Lung (tissue), 11 donors: ENCODE measurements at regions not wholly inside any gene's neighbourhood (a gene's known extent, or its start where the extent isn't known, plus 50 kb on each side); places are given as distances from the start of the nearest gene placed in this dataset.
A peak's percentile ranks its signal among the peaks of the same experiment; 100 is the strongest.

Source experiments
- ATAC-seq: fragments of 200-7000 bp; cut with Tn5 transposase; one replicate; pipeline ENCODE4 v1.9.1; 2020; ENCODE audit warnings: moderate number of reproducible peaks; ENCODE audit not compliant: insufficient read depth, low FRiP score
- DNase-seq, 3 donors: peaks; one replicate each; pipeline ENCODE4 v3.0.0-alpha.2; 2013 to 2017
- H3K27ac ChIP-seq, 2 donors: one replicate each; pipeline ENCODE4 v1.5.1; 2013; ENCODE audit warnings: mild to moderate bottlenecking in 2 of 2, moderate library complexity in 2 of 2, control low read depth in 1 of 2, inconsistent platforms in 1 of 2, low read depth in 1 of 2, low read length in 1 of 2
- H3K27me3 ChIP-seq, 3 donors: one replicate each; pipeline ENCODE4 v1.5.1; 2013; ENCODE audit warnings: low read length in 2 of 3; ENCODE audit not compliant: control insufficient read depth in 3 of 3, insufficient read depth in 3 of 3
- H3K36me3 ChIP-seq, 4 donors: one replicate each; pipeline ENCODE4 v1.5.1; 2013; ENCODE audit warnings: low read length in 4 of 4, mild to moderate bottlenecking in 1 of 4, moderate library complexity in 1 of 4; ENCODE audit not compliant: control insufficient read depth in 4 of 4, insufficient read depth in 4 of 4
- H3K4me1 ChIP-seq, 5 donors: one replicate each; pipeline ENCODE4 v1.5.1; 2013; ENCODE audit warnings: low read length in 5 of 5, mild to moderate bottlenecking in 2 of 5, moderate library complexity in 1 of 5; ENCODE audit not compliant: control insufficient read depth in 5 of 5, insufficient read depth in 5 of 5
- H3K4me3 ChIP-seq: one replicate; pipeline ENCODE4 v1.5.1; 2013; ENCODE audit warnings: mild to moderate bottlenecking, control low read depth, moderate library complexity
- H3K9ac ChIP-seq, 2 donors: one replicate each; pipeline ENCODE4 v1.5.1; 2013; ENCODE audit warnings: low read length in 2 of 2, control low read depth in 1 of 2; ENCODE audit not compliant: insufficient read depth in 1 of 2
- H3K9me3 ChIP-seq, 4 donors: one replicate each; pipeline ENCODE4 v1.5.1; 2013; ENCODE audit warnings: low read length in 3 of 4, mild to moderate bottlenecking in 1 of 4, moderate library complexity in 1 of 4; ENCODE audit not compliant: control insufficient read depth in 4 of 4, insufficient read depth in 3 of 4
- WGBS, 2 donors: extraction: QIAGEN DNeasy Blood & Tissue Kit; methylation state at CpG; one replicate each; pipeline ENCODE4 v1.1.7; 2013; 5-methylcytosine and 5-hydroxymethylcytosine counted together
- TF ChIP-seq, protein P1 (sequence below): IDR thresholded peaks from 2 replicates; pipeline ENCODE4 v1.5.1; 2012; ENCODE audit warnings: mild to moderate bottlenecking; ENCODE audit errors: control extremely low read depth, extremely low read depth
- donor health status: control.
- donor health status: control.
- donor health status: Bipolar disorder and iron deficiency.
- donor health status: healthy.
- donor health status: DM: yes; HTN: yes; CAD: no.

DNA sequence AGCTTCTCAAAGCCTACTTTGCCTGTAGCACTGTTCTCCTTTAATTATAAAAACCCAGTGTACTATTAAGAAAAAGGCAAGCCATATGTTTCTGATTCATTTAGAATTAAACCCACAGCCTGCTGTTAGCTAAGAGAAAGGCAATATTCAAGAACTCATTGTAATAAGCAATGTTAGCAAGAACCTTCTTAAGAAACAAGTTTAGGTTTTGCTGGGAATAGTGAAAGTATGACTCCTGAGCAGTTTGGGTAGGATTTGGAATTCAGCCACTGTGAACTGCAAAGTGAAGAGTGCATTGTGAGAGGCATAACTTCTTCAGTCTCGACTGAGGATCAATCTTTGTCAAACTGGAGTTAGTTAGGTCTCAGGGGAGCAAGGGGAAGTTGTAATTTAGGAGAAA, 206.5 kb upstream of the NT5C1B start:
- WGBS, 2 donors: 28 to 29% methylated on average over 1 of the region's 1 CpG
- Histone ChIP-seq H3K4me3 (no peak overlapping the region), H3K9ac (no peak overlapping the region), H3K27me3 (no peaks in the 10 kb centered on the region), H3K9me3 (no peaks in the 10 kb centered on the region), H3K4me1 (peaks cover 0 to 18% (median 6%) of the 10 kb centered on the region in 5 donors), H3K36me3 (no peaks in the 10 kb centered on the region), H3K27ac (no peak overlapping the region)
- DNase-seq (peak in 2 of 3 donors; percentile 10 to 49), ATAC-seq (no peak)
- TF ChIP-seq, protein P1, sequence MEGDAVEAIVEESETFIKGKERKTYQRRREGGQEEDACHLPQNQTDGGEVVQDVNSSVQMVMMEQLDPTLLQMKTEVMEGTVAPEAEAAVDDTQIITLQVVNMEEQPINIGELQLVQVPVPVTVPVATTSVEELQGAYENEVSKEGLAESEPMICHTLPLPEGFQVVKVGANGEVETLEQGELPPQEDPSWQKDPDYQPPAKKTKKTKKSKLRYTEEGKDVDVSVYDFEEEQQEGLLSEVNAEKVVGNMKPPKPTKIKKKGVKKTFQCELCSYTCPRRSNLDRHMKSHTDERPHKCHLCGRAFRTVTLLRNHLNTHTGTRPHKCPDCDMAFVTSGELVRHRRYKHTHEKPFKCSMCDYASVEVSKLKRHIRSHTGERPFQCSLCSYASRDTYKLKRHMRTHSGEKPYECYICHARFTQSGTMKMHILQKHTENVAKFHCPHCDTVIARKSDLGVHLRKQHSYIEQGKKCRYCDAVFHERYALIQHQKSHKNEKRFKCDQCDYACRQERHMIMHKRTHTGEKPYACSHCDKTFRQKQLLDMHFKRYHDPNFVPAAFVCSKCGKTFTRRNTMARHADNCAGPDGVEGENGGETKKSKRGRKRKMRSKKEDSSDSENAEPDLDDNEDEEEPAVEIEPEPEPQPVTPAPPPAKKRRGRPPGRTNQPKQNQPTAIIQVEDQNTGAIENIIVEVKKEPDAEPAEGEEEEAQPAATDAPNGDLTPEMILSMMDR: no peak

DNA sequence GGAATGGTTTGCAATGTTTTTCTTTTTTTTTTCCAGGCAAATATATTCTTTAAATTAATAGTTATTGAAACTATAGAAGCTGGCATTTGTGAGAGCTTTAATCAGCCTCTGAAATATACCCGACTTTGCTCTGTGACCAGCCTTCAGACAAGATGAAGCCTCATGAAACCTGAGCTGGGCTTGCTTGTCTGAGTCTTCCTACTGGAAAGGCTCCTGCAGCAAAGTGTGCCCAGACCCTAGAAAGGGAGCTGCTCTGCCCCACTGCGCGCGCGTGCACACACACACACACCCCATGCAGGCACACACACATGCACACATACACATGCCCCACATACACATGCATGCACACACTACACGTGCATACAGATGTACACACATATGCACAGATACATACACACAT, 203.3 kb upstream of the NT5C1B start:
- WGBS, 2 donors: 91 to 93% methylated on average over 6 of the region's 6 CpGs
- no peak overlapping the region for H3K27ac ChIP-seq
- DNase-seq: no peak

DNA sequence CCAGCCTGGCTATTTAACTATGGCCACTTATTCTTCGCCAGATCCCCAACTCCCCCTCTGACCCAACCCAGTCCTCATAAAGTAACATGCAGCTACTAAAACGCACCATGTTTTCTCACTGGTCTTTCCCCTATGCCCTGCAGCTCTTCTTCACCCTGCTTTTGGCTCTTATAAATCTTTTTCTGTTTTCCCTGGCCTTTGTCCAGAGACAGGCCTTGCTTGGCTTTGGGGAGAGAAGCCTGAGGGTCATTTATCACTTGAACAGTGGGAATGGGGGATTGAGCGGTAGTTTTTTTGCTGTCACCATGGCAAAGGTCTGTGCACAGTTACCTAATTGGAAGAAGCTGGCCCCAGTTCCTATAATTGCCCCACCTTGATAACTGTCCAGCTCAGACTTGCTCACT, 202.9 kb upstream of the NT5C1B start:
- Histone ChIP-seq H3K27me3 (no peaks in the 10 kb centered on the region), H3K9me3 (no peaks in the 10 kb centered on the region), H3K27ac (no peak overlapping the region), H3K4me3 (no peak overlapping the region), H3K4me1 (peaks cover 4 to 31% (median 18%) of the 10 kb centered on the region in 5 donors), H3K36me3 (no peaks in the 10 kb centered on the region), H3K9ac (no peak overlapping the region)
- 65 to 71% methylated on average over 3 of the region's 3 CpGs for WGBS, 2 donors
- TF ChIP-seq, protein P1: no peak
- no peak for ATAC-seq
- peak; percentile 34 to 88 (median 76) for DNase-seq

More for the DNA sequence above, 203.3 kb upstream of the NT5C1B start:
- no peak overlapping the region for H3K9ac ChIP-seq
- no peak overlapping the region for H3K4me3 ChIP-seq
- no peaks in the 10 kb centered on the region for H3K36me3 ChIP-seq
- TF ChIP-seq, protein P1: no peak
- no peak for ATAC-seq
- no peaks in the 10 kb centered on the region for H3K9me3 ChIP-seq
- H3K4me1 ChIP-seq: peaks cover 4 to 31% (median 18%) of the 10 kb centered on the region in 5 donors
- no peaks in the 10 kb centered on the region for H3K27me3 ChIP-seq

DNA sequence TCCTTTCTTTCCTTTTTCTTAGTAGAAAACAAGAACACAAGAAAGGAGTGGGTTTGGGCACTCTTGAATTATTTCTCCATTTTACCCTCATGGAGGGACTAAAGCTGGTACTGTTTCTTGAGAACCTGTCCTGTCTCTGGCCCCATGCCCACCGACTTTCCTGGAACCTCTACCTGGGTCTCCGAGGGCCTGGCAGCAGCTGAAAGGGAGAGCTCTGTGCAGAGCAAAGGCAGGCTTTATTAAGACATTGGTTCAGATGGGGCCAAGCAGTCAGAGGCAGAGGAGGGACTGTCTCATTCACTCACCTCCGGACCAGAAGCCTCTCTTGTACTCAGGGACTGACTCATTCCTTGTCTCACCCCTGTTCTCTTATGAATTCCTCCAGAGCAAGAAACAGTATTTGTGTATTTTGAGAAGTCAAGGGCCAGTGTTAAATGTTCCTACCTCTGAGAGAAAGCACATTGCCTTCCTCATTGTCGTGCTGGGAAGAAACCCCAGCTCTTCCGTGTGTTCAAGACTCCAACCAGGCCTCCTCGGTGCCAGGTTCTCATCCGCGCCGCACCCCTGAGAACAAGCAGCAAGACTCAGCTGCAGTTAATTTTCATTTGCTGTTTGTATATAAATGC, 201.9 kb upstream of the NT5C1B start:
- H3K27ac ChIP-seq: no peak overlapping the region
- no peak for DNase-seq
- no peaks in the 10 kb centered on the region for H3K27me3 ChIP-seq
- ATAC-seq: no peak
- H3K9ac ChIP-seq: no peak overlapping the region
- WGBS, 2 donors: 93% methylated on average over 9 of the region's 9 CpGs
- H3K36me3 ChIP-seq: no peaks in the 10 kb centered on the region
- no peaks in the 10 kb centered on the region for H3K9me3 ChIP-seq
- H3K4me1 ChIP-seq: peaks cover 4 to 31% (median 18%) of the 10 kb centered on the region in 5 donors
- no peak overlapping the region for H3K4me3 ChIP-seq
- TF ChIP-seq, protein P1: no peak
